ENCODE measurements at regions not wholly inside any gene's neighbourhood (a gene's known extent, or its start where the extent isn't known, plus 50 kb on each side); places are given as distances from the start of the nearest gene placed in this dataset.
A peak's percentile ranks its signal among the peaks of the same experiment; 100 is the strongest.
"Not testable (repeated sequence)": the region's sequence is repeated elsewhere in the genome, so short reads cannot be mapped to it uniquely, and the experiment has no call there.

GRCh38 chr7:131945957-131946544 lies 389.6 kb upstream of the PODXL start:
- no peak overlapping the region for H3K27ac ChIP-seq (ENCODE audit: low read depth in 1 of 2, low read length in 1 of 2)
- no peaks in the 10 kb centered on the region for H3K9me3 ChIP-seq (ENCODE audit: control insufficient read depth in 2 of 2, insufficient read depth in 1 of 2, low read length in 1 of 2)
- DNase-seq (ENCODE audit: low read depth in 6 of 9, low spot score in 9 of 9): no peak
- H3K36me3 ChIP-seq (ENCODE audit: control insufficient read depth in 2 of 2, insufficient read depth in 2 of 2, low read length in 1 of 2): no peaks in the 10 kb centered on the region
- 87% methylated on average over 14 of the region's 14 CpGs for WGBS
- peaks cover 0 to 21% of the 10 kb centered on the region in 2 donors for H3K27me3 ChIP-seq (ENCODE audit: control insufficient read depth in 2 of 2, insufficient read depth in 1 of 2, low read length in 1 of 2)
- no peak overlapping the region for H3K4me3 ChIP-seq (ENCODE audit: low read length in 2 of 2)
- no peaks in the 10 kb centered on the region for H3K4me1 ChIP-seq (ENCODE audit: control insufficient read depth in 2 of 2, insufficient read depth in 2 of 2, low read length in 2 of 2)

- Histone ChIP-seq H3K4me3 (ENCODE audit: low read length in 2 of 2) (no peak overlapping the region), H3K27me3 (ENCODE audit: control insufficient read depth in 2 of 2, insufficient read depth in 1 of 2, low read length in 1 of 2) (peaks cover 0 to 21% of the 10 kb centered on the region in 2 donors), H3K4me1 (ENCODE audit: control insufficient read depth in 2 of 2, insufficient read depth in 2 of 2, low read length in 2 of 2) (no peaks in the 10 kb centered on the region), H3K27ac (ENCODE audit: low read depth in 1 of 2, low read length in 1 of 2) (no peak overlapping the region), H3K9me3 (ENCODE audit: control insufficient read depth in 2 of 2, insufficient read depth in 1 of 2, low read length in 1 of 2) (no peaks in the 10 kb centered on the region), H3K36me3 (ENCODE audit: control insufficient read depth in 2 of 2, insufficient read depth in 2 of 2, low read length in 1 of 2) (no peaks in the 10 kb centered on the region)
- WGBS: 6% methylated on average over 39 of the region's 39 CpGs
- DNase-seq (ENCODE audit: low read depth in 6 of 9, low spot score in 9 of 9): peak in 7 of 9 donors; percentile 3 to 59 (median 20)
Measured at GRCh38 chr7:131945313-131945911, 389.0 kb upstream of the PODXL start.

GRCh38 chr7:131944556-131945069 lies 388.2 kb upstream of the PODXL start:
- WGBS: 91% methylated on average over 8 of the region's 8 CpGs
- Histone ChIP-seq H3K4me1 (ENCODE audit: control insufficient read depth in 2 of 2, insufficient read depth in 2 of 2, low read length in 2 of 2) (no peaks in the 10 kb centered on the region), H3K4me3 (ENCODE audit: low read length in 2 of 2) (no peak overlapping the region), H3K9me3 (ENCODE audit: control insufficient read depth in 2 of 2, insufficient read depth in 1 of 2, low read length in 1 of 2) (no peaks in the 10 kb centered on the region), H3K27me3 (ENCODE audit: control insufficient read depth in 2 of 2, insufficient read depth in 1 of 2, low read length in 1 of 2) (peaks cover 0 to 21% of the 10 kb centered on the region in 2 donors), H3K27ac (ENCODE audit: low read depth in 1 of 2, low read length in 1 of 2) (no peak overlapping the region), H3K36me3 (ENCODE audit: control insufficient read depth in 2 of 2, insufficient read depth in 2 of 2, low read length in 1 of 2) (no peaks in the 10 kb centered on the region)
- DNase-seq (ENCODE audit: low read depth in 6 of 9, low spot score in 9 of 9): no peak

GRCh38 chr7:131943646-131944045 lies 387.2 kb upstream of the PODXL start:
- H3K9me3 ChIP-seq (ENCODE audit: control insufficient read depth in 2 of 2, insufficient read depth in 1 of 2, low read length in 1 of 2): no peaks in the 10 kb centered on the region
- no peak overlapping the region for H3K4me3 ChIP-seq (ENCODE audit: low read length in 2 of 2)
- no peaks in the 10 kb centered on the region for H3K36me3 ChIP-seq (ENCODE audit: control insufficient read depth in 2 of 2, insufficient read depth in 2 of 2, low read length in 1 of 2)
- H3K4me1 ChIP-seq (ENCODE audit: control insufficient read depth in 2 of 2, insufficient read depth in 2 of 2, low read length in 2 of 2): no peaks in the 10 kb centered on the region
- H3K27ac ChIP-seq (ENCODE audit: low read depth in 1 of 2, low read length in 1 of 2): no peak overlapping the region
- DNase-seq (ENCODE audit: low read depth in 6 of 9, low spot score in 9 of 9): no peak
- peaks cover 0 to 21% of the 10 kb centered on the region in 2 donors for H3K27me3 ChIP-seq (ENCODE audit: control insufficient read depth in 2 of 2, insufficient read depth in 1 of 2, low read length in 1 of 2)
- 89% methylated on average over 7 of the region's 7 CpGs for WGBS

- H3K4me1 ChIP-seq (ENCODE audit: control insufficient read depth in 2 of 2, insufficient read depth in 2 of 2, low read length in 2 of 2): no peaks in the 10 kb centered on the region
- no peak for DNase-seq (ENCODE audit: low read depth in 6 of 9, low spot score in 9 of 9)
- no peak overlapping the region for H3K4me3 ChIP-seq (ENCODE audit: low read length in 2 of 2)
- 98% methylated on average over 4 of the region's 4 CpGs for WGBS
- no peaks in the 10 kb centered on the region for H3K9me3 ChIP-seq (ENCODE audit: control insufficient read depth in 2 of 2, insufficient read depth in 1 of 2, low read length in 1 of 2)
- peaks cover 0 to 21% of the 10 kb centered on the region in 2 donors for H3K27me3 ChIP-seq (ENCODE audit: control insufficient read depth in 2 of 2, insufficient read depth in 1 of 2, low read length in 1 of 2)
- no peak overlapping the region for H3K27ac ChIP-seq (ENCODE audit: low read depth in 1 of 2, low read length in 1 of 2)
- no peaks in the 10 kb centered on the region for H3K36me3 ChIP-seq (ENCODE audit: control insufficient read depth in 2 of 2, insufficient read depth in 2 of 2, low read length in 1 of 2)
Measured at GRCh38 chr7:131943211-131943610, 386.8 kb upstream of the PODXL start.

- Histone ChIP-seq H3K9me3 (ENCODE audit: control insufficient read depth in 2 of 2, insufficient read depth in 1 of 2, low read length in 1 of 2) (no peaks in the 10 kb centered on the region), H3K4me3 (ENCODE audit: low read length in 2 of 2) (no peak overlapping the region), H3K27me3 (ENCODE audit: control insufficient read depth in 2 of 2, insufficient read depth in 1 of 2, low read length in 1 of 2) (peaks cover 0 to 21% of the 10 kb centered on the region in 2 donors), H3K36me3 (ENCODE audit: control insufficient read depth in 2 of 2, insufficient read depth in 2 of 2, low read length in 1 of 2) (no peaks in the 10 kb centered on the region), H3K4me1 (ENCODE audit: control insufficient read depth in 2 of 2, insufficient read depth in 2 of 2, low read length in 2 of 2) (no peaks in the 10 kb centered on the region), H3K27ac (ENCODE audit: low read depth in 1 of 2, low read length in 1 of 2) (no peak overlapping the region)
- DNase-seq (ENCODE audit: low read depth in 6 of 9, low spot score in 9 of 9): no peak
- 89% methylated on average over 11 of the region's 11 CpGs for WGBS
Measured at GRCh38 chr7:131942287-131943150, 386.1 kb upstream of the PODXL start.

GRCh38 chr7:131941291-131941690 lies 384.9 kb upstream of the PODXL start:
- no peak overlapping the region for H3K4me3 ChIP-seq (ENCODE audit: low read length in 2 of 2)
- DNase-seq (ENCODE audit: low read depth in 6 of 9, low spot score in 9 of 9): no peak
- no peak overlapping the region for H3K27ac ChIP-seq (ENCODE audit: low read depth in 1 of 2, low read length in 1 of 2)
- no peaks in the 10 kb centered on the region for H3K4me1 ChIP-seq (ENCODE audit: control insufficient read depth in 2 of 2, insufficient read depth in 2 of 2, low read length in 2 of 2)
- H3K9me3 ChIP-seq (ENCODE audit: control insufficient read depth in 2 of 2, insufficient read depth in 1 of 2, low read length in 1 of 2): no peaks in the 10 kb centered on the region
- H3K27me3 ChIP-seq (ENCODE audit: control insufficient read depth in 2 of 2, insufficient read depth in 1 of 2, low read length in 1 of 2): peaks cover 0 to 20% of the 10 kb centered on the region in 2 donors
- H3K36me3 ChIP-seq (ENCODE audit: control insufficient read depth in 2 of 2, insufficient read depth in 2 of 2, low read length in 1 of 2): no peaks in the 10 kb centered on the region
- WGBS: 76% methylated on average over 1 of the region's 1 CpG

- Histone ChIP-seq H3K27ac (ENCODE audit: low read depth in 1 of 2, low read length in 1 of 2) (no peak overlapping the region), H3K4me3 (ENCODE audit: low read length in 2 of 2) (no peak overlapping the region), H3K27me3 (ENCODE audit: control insufficient read depth in 2 of 2, insufficient read depth in 1 of 2, low read length in 1 of 2) (peaks cover 0 to 15% of the 10 kb centered on the region in 2 donors), H3K9me3 (ENCODE audit: control insufficient read depth in 2 of 2, insufficient read depth in 1 of 2, low read length in 1 of 2) (no peaks in the 10 kb centered on the region), H3K36me3 (ENCODE audit: control insufficient read depth in 2 of 2, insufficient read depth in 2 of 2, low read length in 1 of 2) (no peaks in the 10 kb centered on the region), H3K4me1 (ENCODE audit: control insufficient read depth in 2 of 2, insufficient read depth in 2 of 2, low read length in 2 of 2) (no peaks in the 10 kb centered on the region)
- no peak for DNase-seq (ENCODE audit: low read depth in 6 of 9, low spot score in 9 of 9)
- 87% methylated on average over 4 of the region's 4 CpGs for WGBS
Measured at GRCh38 chr7:131940621-131941165, 384.3 kb upstream of the PODXL start.

GRCh38 chr7:131938788-131939187 lies 382.4 kb upstream of the PODXL start:
- WGBS: 86% methylated on average over 3 of the region's 3 CpGs
- DNase-seq (ENCODE audit: low read depth in 6 of 9, low spot score in 9 of 9); H3K27ac ChIP-seq (ENCODE audit: low read depth in 1 of 2, low read length in 1 of 2); H3K4me1 ChIP-seq (ENCODE audit: control insufficient read depth in 2 of 2, insufficient read depth in 2 of 2, low read length in 2 of 2); H3K4me3 ChIP-seq (ENCODE audit: low read length in 2 of 2); H3K27me3 ChIP-seq (ENCODE audit: control insufficient read depth in 2 of 2, insufficient read depth in 1 of 2, low read length in 1 of 2); H3K9me3 ChIP-seq (ENCODE audit: control insufficient read depth in 2 of 2, insufficient read depth in 1 of 2, low read length in 1 of 2); H3K36me3 ChIP-seq (ENCODE audit: control insufficient read depth in 2 of 2, insufficient read depth in 2 of 2, low read length in 1 of 2): not testable (repeated sequence)
